ENCODE measurements at regions not wholly inside any gene's neighbourhood (a gene's known extent, or its start where the extent isn't known, plus 50 kb on each side); places are given as distances from the start of the nearest gene placed in this dataset.

DNA sequence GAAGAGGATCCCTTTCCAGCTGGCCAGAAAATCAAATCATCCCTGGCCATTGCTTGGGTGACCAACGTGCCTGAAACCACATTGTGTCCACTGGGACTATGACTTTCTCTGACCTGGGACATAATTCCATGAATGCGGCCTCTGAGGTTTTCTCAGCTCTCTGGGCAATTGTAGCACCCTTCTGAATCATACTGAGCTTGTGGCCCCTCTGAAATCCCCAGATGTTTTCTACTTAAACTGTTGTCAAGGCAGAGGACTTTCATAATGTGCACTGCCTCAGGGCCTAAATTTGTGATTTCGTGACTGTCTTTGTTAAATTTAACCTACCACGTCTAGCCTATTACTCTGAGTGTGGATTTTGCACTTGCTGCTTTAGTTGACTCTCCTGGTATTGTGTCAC, 321.1 kb upstream of the PLET1 start:
- H3K9me3 ChIP-seq (replicated peaks; ENCODE audit: control insufficient read depth, insufficient read depth, low read length) = no peaks in the 10 kb centered on the region
- no peak overlapping the region for H3K4me2 ChIP-seq (ENCODE audit: insufficient read depth, low read length)
- H2AFZ ChIP-seq (ENCODE audit: low read depth, low read length) = no peak overlapping the region
- dilution Hi-C loops (cut with MboI; ENCODE audit: extremely low pct_ligation_motif_present, low sequenced_read_pairs) = no loop called here
- H3K36me3 ChIP-seq (ENCODE audit: control insufficient read depth in 2 of 2, extremely low read depth in 1 of 2, insufficient read depth in 2 of 2, low read length in 2 of 2) = no peaks in the 10 kb centered on the region
- H3K4me1 ChIP-seq (ENCODE audit: control insufficient read depth, extremely low read depth, insufficient read depth, low read length) = no peaks in the 10 kb centered on the region
- TF ChIP-seq MYC (IDR thresholded peaks at IDR 0.05; ENCODE audit: low read depth, low read length) (no peak), GATA2 (IDR thresholded peaks at IDR 0.05; ENCODE audit: insufficient read depth, insufficient read length, low read depth, low read length) (no peak), FOS (IDR thresholded peaks at IDR 0.05; ENCODE audit: borderline replicate concordance, insufficient read depth, low read length) (no peak), JUN (IDR thresholded peaks at IDR 0.05; ENCODE audit: borderline replicate concordance, insufficient read depth, insufficient read length, low read depth) (no peak), EZH2 (IDR thresholded peaks at IDR 0.05; ENCODE audit: borderline replicate concordance, low read depth, low read length, severe bottlenecking) (no peak), POLR2A (IDR thresholded peaks at IDR 0.05; ENCODE audit: low read depth, low read length) (no peak), POLR2AphosphoS5 (IDR thresholded peaks at IDR 0.05; ENCODE audit: insufficient read depth, low read depth, low read length) (no peak)
- TF ChIP-seq, protein P1, sequence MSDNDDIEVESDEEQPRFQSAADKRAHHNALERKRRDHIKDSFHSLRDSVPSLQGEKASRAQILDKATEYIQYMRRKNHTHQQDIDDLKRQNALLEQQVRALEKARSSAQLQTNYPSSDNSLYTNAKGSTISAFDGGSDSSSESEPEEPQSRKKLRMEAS (IDR thresholded peaks at IDR 0.05; ENCODE audit: insufficient read depth, insufficient read length) = no peak
- TF ChIP-seq, protein P2, sequence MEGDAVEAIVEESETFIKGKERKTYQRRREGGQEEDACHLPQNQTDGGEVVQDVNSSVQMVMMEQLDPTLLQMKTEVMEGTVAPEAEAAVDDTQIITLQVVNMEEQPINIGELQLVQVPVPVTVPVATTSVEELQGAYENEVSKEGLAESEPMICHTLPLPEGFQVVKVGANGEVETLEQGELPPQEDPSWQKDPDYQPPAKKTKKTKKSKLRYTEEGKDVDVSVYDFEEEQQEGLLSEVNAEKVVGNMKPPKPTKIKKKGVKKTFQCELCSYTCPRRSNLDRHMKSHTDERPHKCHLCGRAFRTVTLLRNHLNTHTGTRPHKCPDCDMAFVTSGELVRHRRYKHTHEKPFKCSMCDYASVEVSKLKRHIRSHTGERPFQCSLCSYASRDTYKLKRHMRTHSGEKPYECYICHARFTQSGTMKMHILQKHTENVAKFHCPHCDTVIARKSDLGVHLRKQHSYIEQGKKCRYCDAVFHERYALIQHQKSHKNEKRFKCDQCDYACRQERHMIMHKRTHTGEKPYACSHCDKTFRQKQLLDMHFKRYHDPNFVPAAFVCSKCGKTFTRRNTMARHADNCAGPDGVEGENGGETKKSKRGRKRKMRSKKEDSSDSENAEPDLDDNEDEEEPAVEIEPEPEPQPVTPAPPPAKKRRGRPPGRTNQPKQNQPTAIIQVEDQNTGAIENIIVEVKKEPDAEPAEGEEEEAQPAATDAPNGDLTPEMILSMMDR (IDR thresholded peaks at IDR 0.05; ENCODE audit: extremely low read depth in 1 of 2, insufficient read depth in 1 of 2, low read depth in 1 of 2, low read length in 2 of 2) = no peak
- H3K27me3 ChIP-seq (ENCODE audit: control insufficient read depth in 2 of 2, insufficient read depth in 2 of 2, low read length in 2 of 2) = no peaks in the 10 kb centered on the region
- no peak overlapping the region for H3K9ac ChIP-seq (replicated peaks; ENCODE audit: extremely low read depth, insufficient read depth, low read length)
- no peak overlapping the region for H3K4me3 ChIP-seq (replicated peaks in 1 of 3; ENCODE audit: insufficient read depth in 1 of 3, low read depth in 1 of 3, low read length in 3 of 3)
- DNase-seq (ENCODE audit: low read depth, low spot score) = no peak
- CTCF ChIA-PET = interaction anchor here (1.6 to 2.5 kb wide), 3 partner anchors 10 to 708 kb away, joined by 4 to 13 read pairs (median 4); no protein-coding TSS in a partner anchor
- H3K79me2 ChIP-seq (ENCODE audit: control insufficient read depth, insufficient read depth, low read length) = no peaks in the 10 kb centered on the region
- intact Hi-C loops (cut with micrococcal nuclease) = loop anchor here (10.0 kb wide), 2 partner anchors 383 to 953 kb away; partner anchors contain the start of gene NCAM1
- FAIRE-seq = no peak
- no peak overlapping the region for H3K27ac ChIP-seq (ENCODE audit: insufficient read depth, low read depth, low read length)
- no peaks in the 10 kb centered on the region for H4K20me1 ChIP-seq (replicated peaks; ENCODE audit: control insufficient read depth, extremely low read depth, insufficient read depth, low read length)
- no TSS peak for BruUV-seq (replicated peaks)
- POLR2A ChIA-PET = no interaction called here
- no peaks in the 10 kb centered on the region for H3K9me1 ChIP-seq (replicated peaks; ENCODE audit: control insufficient read depth, extremely low read depth, insufficient read depth, low read length)
